ENCODE measurements at regions not wholly inside any gene's neighbourhood (a gene's known extent, or its start where the extent isn't known, plus 50 kb on each side); places are given as distances from the start of the nearest gene placed in this dataset.
"Not testable (repeated sequence)": the region's sequence is repeated elsewhere in the genome, so short reads cannot be mapped to it uniquely, and the experiment has no call there.

GRCh38 chr19:14283813-14284520, 78.0 kb upstream of the ADGRL1 start:
- DNase-seq (ENCODE audit: low read depth), result peak; percentile 43

GRCh38 chr19:14279270-14279669, 73.3 kb upstream of the ADGRL1 start:
- DNase-seq (ENCODE audit: low read depth), result not testable (repeated sequence)

- DNase-seq (ENCODE audit: low read depth), result no peak
Measured at GRCh38 chr19:14277608-14278007, 71.6 kb upstream of the ADGRL1 start.

DNA sequence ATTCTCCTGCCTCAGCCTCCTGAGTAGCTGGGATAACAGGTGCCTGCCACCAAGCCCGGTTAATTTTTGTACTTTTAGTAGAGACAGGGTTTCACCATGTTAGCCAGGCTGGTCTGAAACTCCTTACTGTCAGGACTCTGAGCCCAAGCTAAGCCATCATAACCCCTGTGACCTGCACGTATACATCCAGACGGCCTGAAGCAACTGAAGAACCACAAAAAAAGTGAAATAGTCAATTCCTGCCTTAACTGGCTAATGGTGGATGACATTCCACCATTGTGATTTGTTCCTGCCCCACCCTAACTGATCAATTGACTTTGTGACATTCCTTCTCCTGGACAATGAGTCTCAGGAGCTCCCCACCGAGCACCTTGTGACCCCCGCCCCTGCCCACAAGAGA, 69.9 kb upstream of the ADGRL1 start:
- DNase-seq (ENCODE audit: low read depth), result not testable (repeated sequence)

GRCh38 chr19:14272623-14273022, 66.7 kb upstream of the ADGRL1 start:
- no peak for DNase-seq (ENCODE audit: low read depth)

GRCh38 chr19:14271840-14272239, 65.9 kb upstream of the ADGRL1 start:
- DNase-seq (ENCODE audit: low read depth), result no peak

- DNase-seq (ENCODE audit: low read depth), result not testable (repeated sequence)
Measured at GRCh38 chr19:14270557-14270956, 64.6 kb upstream of the ADGRL1 start.

DNA sequence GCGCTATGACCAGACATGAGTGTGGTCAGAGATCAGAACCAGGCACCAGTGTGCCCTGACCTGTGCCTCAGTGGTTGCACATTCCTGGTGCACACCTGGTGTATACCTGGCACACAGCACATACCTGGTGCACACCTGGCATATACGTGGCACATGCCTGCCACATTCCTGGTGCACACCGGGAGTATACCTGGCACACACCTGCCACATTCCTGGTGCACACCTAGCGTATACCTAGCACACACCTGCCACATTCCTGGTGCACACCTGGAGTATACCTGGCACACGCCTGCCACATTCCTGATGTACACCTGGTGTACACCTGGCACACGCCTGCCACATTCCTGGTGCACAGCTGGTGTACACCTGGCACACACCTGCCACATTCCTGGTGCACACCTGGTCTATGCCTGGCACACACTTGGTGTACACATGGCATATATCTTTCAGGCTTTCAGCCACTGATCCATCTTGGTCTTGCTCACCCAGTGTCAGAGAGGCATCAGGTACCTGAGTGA, 61.3 kb upstream of the ADGRL1 start:
- DNase-seq (ENCODE audit: low read depth), result no peak

GRCh38 chr19:14266208-14266607, 60.2 kb upstream of the ADGRL1 start:
- not testable (repeated sequence) for DNase-seq (ENCODE audit: low read depth)

DNA sequence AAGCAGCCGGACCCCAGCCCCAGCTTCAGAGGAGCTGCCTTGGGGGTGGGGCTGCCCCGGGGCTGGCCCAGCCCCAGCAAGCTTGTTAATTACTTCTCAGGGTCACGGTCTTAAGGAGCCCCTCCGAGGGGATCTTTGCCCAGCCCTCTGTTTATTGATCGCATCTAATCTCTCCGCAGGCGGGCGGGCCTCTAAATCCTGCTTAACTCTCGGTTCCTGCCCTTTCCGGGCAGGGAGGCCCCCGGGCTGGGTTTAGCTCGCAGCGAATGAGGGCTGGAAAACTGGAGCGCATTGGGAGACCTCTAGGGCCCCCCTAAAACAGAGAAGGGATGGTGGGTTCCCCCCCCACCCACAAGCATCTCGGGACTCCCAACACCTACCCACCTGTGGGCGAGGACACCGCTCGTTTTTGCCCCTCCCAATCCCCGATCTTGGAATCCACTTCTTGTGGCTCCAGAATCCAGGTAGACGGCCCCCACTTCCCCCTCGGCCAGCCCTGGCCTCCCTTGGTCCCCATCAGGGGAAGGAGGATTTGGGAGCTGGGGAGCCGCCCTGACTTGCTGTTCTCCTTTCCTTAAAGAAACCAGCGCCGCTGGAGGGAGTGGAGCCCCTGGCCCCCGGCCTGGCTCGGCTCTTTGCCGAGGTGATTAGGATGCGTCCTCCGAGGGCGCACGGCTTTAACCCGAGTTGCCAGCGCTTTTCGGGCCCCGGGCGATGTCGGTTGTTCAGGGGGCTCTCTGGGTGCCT, 59.5 kb upstream of the ADGRL1 start:
- no peak for DNase-seq (ENCODE audit: low read depth)

DNA sequence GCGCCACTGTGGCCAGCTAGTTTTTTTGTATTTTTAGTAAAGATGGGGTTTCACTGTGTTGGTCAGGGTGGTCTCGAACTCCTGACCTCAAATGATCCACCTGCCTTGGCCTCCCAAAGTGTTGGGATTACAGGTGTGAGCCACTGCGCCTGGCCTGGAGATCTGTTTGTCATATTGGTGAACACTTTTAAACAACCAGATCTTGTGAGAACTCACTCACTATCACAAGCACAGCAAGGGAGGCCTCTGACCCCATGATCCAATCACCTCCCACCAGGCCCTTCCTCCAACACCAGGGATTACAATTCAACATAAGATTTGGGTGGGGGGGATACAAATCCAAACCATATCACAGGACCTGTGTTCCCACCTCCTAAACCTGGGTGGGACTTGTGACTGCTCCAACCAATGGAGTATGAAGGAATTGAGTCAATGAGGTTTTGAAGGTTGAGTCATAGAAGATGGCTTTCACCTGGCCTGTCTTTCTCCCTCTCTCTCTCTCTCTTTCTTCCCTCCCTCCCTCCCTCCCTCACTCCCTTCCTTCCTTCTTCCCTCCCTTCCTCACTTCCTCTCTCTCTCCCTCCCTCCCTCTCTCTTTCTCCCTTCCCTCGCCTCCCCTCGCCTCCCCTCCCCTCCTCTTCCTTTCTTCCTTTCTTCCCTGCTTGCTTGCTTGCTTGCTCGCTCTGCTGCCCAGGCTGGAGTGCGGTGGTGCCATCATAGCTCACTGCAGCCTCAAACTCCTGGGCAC, 50.1 kb upstream of the ADGRL1 start:
- DNase-seq (ENCODE audit: low read depth), result not testable (repeated sequence)
